Lower leg skin (tissue), 3 donors: ENCODE measurements at regions not wholly inside any gene's neighbourhood (a gene's known extent, or its start where the extent isn't known, plus 50 kb on each side); places are given as distances from the start of the nearest gene placed in this dataset.

ENCODE experiments used
- POLR2A ChIP-seq, 2 donors: fragments of 450-650 bp; IDR thresholded peaks; one replicate each; pipeline ENCODE4 v1.6.1; 2016 to 2017; ENCODE audit warnings: antibody characterized with exemption in 2 of 2, mild to moderate bottlenecking in 1 of 2, moderate library complexity in 1 of 2
- TF ChIP-seq, protein P1 (sequence below), 3 donors: fragments of 450-650 bp; IDR thresholded peaks; one replicate each; pipeline ENCODE4 v1.5.1; 2016; ENCODE audit warnings: antibody characterized with exemption in 3 of 3, mild to moderate bottlenecking in 3 of 3, moderate library complexity in 2 of 3

DNA sequence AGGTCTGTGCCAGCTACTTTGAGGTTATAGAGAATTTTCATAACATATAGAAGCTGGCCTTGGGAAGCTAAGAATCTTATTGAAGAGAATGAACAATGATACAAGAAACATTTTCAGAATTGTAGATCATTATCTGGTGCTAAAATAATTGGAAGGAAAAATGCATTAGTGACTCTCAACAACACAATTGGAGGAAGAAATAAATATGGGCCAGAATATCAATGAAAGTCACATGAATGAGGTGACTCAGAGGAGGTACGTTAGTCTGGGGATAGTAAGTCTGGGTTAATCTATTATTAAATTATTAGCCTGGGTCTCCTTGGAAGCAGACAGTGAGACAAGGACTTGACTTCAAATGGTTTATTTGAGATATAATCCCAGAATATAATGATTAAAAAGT lies 529.3 kb upstream of the SLIT2 start:
- TF ChIP-seq, protein P1, sequence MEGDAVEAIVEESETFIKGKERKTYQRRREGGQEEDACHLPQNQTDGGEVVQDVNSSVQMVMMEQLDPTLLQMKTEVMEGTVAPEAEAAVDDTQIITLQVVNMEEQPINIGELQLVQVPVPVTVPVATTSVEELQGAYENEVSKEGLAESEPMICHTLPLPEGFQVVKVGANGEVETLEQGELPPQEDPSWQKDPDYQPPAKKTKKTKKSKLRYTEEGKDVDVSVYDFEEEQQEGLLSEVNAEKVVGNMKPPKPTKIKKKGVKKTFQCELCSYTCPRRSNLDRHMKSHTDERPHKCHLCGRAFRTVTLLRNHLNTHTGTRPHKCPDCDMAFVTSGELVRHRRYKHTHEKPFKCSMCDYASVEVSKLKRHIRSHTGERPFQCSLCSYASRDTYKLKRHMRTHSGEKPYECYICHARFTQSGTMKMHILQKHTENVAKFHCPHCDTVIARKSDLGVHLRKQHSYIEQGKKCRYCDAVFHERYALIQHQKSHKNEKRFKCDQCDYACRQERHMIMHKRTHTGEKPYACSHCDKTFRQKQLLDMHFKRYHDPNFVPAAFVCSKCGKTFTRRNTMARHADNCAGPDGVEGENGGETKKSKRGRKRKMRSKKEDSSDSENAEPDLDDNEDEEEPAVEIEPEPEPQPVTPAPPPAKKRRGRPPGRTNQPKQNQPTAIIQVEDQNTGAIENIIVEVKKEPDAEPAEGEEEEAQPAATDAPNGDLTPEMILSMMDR (IDR thresholded peaks at IDR 0.05), result no peak
- no peak for TF ChIP-seq POLR2A (IDR thresholded peaks at IDR 0.05)
